Stimulated activated CD4-positive, alpha-beta T cell treated with anti-CD3 and anti-CD28 coated beads, Interleukin-15, amount 100 ng/mL, for 48 hours (primary cell): ENCODE measurements at regions not wholly inside any gene's neighbourhood (a gene's known extent, or its start where the extent isn't known, plus 50 kb on each side); places are given as distances from the start of the nearest gene placed in this dataset.

Experiments
- DNase-seq, 2 donors: peaks; one replicate each; pipeline ENCODE4 v3.0.0-alpha.2; 2020; ENCODE audit warnings: low read depth in 2 of 2

- no peak for DNase-seq
Observed at GRCh38 chr12:24081092-24081529, 131.6 kb upstream of the SOX5 start.

GRCh38 chr12:24080465-24080864 lies 131.0 kb upstream of the SOX5 start:
- DNase-seq, result no peak

GRCh38 chr12:24079083-24079482 lies 129.6 kb upstream of the SOX5 start:
- DNase-seq, result no peak

GRCh38 chr12:24078318-24078765 lies 128.9 kb upstream of the SOX5 start:
- no peak for DNase-seq

- no peak for DNase-seq
Observed at GRCh38 chr12:24077161-24077560, 127.7 kb upstream of the SOX5 start.

GRCh38 chr12:24075650-24076049 lies 126.2 kb upstream of the SOX5 start:
- DNase-seq, result no peak

- DNase-seq, result no peak
Observed at GRCh38 chr12:24073170-24073810, 123.8 kb upstream of the SOX5 start.

GRCh38 chr12:24072302-24072701 lies 122.8 kb upstream of the SOX5 start:
- DNase-seq, result no peak

GRCh38 chr12:24071842-24072241 lies 122.4 kb upstream of the SOX5 start:
- no peak for DNase-seq

GRCh38 chr12:24069532-24070395 lies 120.3 kb upstream of the SOX5 start:
- no peak for DNase-seq

- no peak for DNase-seq
Observed at GRCh38 chr12:24066865-24067264, 117.4 kb upstream of the SOX5 start.

- no peak for DNase-seq
Observed at GRCh38 chr12:24066097-24066496, 116.6 kb upstream of the SOX5 start.

- DNase-seq, result no peak
Observed at GRCh38 chr12:24062642-24063245, 113.3 kb upstream of the SOX5 start.

GRCh38 chr12:24060089-24060488 lies 110.6 kb upstream of the SOX5 start:
- DNase-seq, result no peak

- no peak for DNase-seq
Observed at GRCh38 chr12:24057920-24058476, 108.5 kb upstream of the SOX5 start.

- no peak for DNase-seq
Observed at GRCh38 chr12:24055747-24056146, 106.3 kb upstream of the SOX5 start.

- DNase-seq, result no peak
Observed at GRCh38 chr12:24054416-24054815, 104.9 kb upstream of the SOX5 start.

GRCh38 chr12:24049728-24050127 lies 100.3 kb upstream of the SOX5 start:
- no peak for DNase-seq

- no peak for DNase-seq
Observed at GRCh38 chr12:24049101-24049500, 99.6 kb upstream of the SOX5 start.

GRCh38 chr12:24048446-24048845 lies 99.0 kb upstream of the SOX5 start:
- DNase-seq, result no peak

- no peak for DNase-seq
Observed at GRCh38 chr12:24047326-24047725, 97.9 kb upstream of the SOX5 start.

- no peak for DNase-seq
Observed at GRCh38 chr12:24045816-24046257, 96.4 kb upstream of the SOX5 start.
